RWPE1 (cell line): ENCODE measurements at regions not wholly inside any gene's neighbourhood (a gene's known extent, or its start where the extent isn't known, plus 50 kb on each side); places are given as distances from the start of the nearest gene placed in this dataset.

ENCODE experiments used
- CTCF ChIA-PET: fragments of 350-600 bp; sonication (Branson Sonifier 250); formaldehyde crosslinking; extraction: SDS; loops from one replicate; lab custom pipeline; 2021; lab: Yijun Ruan, JAX
- POLR2A ChIA-PET: fragments of 400-600 bp; formaldehyde crosslinking; extraction: SDS; loops from one replicate; lab custom pipeline; 2020; ENCODE audit warnings: antibody characterized with exemption; ENCODE audit not compliant: low non-redundant PET; lab: Yijun Ruan, JAX
- DNase-seq: peaks from one replicate; pipeline ENCODE4 v3.0.0; 2012; ENCODE audit warnings: low spot score
- H3K27ac ChIP-seq: fragments of 450-650 bp; 2 replicates; pipeline ENCODE4 v1.5.1; 2017
- CTCF ChIP-seq: fragments of 450-650 bp; conservative IDR thresholded peaks from 2 replicates; pipeline ENCODE4 v1.5.1; 2017; ENCODE audit warnings: low read depth, mild to moderate bottlenecking

- no peak for TF ChIP-seq CTCF
- H3K27ac ChIP-seq, result no peak overlapping the region
- CTCF ChIA-PET, result no interaction called here
- POLR2A ChIA-PET, result no interaction called here
- DNase-seq, result no peak
Measured at GRCh38 chr22:48591286-48592065, 1236.2 kb downstream of the BRD1 start.

- CTCF ChIA-PET, result interaction anchor here (0.6 kb wide), 1 partner anchor 458 kb away, joined by 4 read pairs; no protein-coding TSS in a partner anchor
- DNase-seq, result no peak
- no peak overlapping the region for H3K27ac ChIP-seq
- POLR2A ChIA-PET, result no interaction called here
- no peak for TF ChIP-seq CTCF
Measured at GRCh38 chr22:48589901-48590300, 1237.8 kb downstream of the BRD1 start.

- POLR2A ChIA-PET, result no interaction called here
- no peak for DNase-seq
- TF ChIP-seq CTCF, result no peak
- CTCF ChIA-PET, result no interaction called here
- no peak overlapping the region for H3K27ac ChIP-seq
Measured at GRCh38 chr22:48588878-48589450, 1238.7 kb downstream of the BRD1 start.

GRCh38 chr22:48588151-48588877 lies 1239.4 kb downstream of the BRD1 start:
- DNase-seq, result no peak
- ChIA-PET CTCF (no interaction called here), POLR2A (no interaction called here)
- no peak overlapping the region for H3K27ac ChIP-seq
- no peak for TF ChIP-seq CTCF

GRCh38 chr22:48587236-48587865 lies 1240.3 kb downstream of the BRD1 start:
- POLR2A ChIA-PET, result no interaction called here
- DNase-seq, result no peak
- no peak overlapping the region for H3K27ac ChIP-seq
- CTCF ChIA-PET, result no interaction called here
- no peak for TF ChIP-seq CTCF

GRCh38 chr22:48586799-48587185 lies 1240.9 kb downstream of the BRD1 start:
- no peak for DNase-seq

More at GRCh38 chr22:48586799-48587185, 1240.9 kb downstream of the BRD1 start:
- ChIA-PET CTCF (no interaction called here), POLR2A (no interaction called here)
- no peak overlapping the region for H3K27ac ChIP-seq
- TF ChIP-seq CTCF, result no peak
